HUES64 (cell line): ENCODE measurements at regions not wholly inside any gene's neighbourhood (a gene's known extent, or its start where the extent isn't known, plus 50 kb on each side); places are given as distances from the start of the nearest gene placed in this dataset.

ENCODE experiments used
- H3K27ac ChIP-seq: 2 replicates; pipeline ENCODE4 v1.7.0; 2013; ENCODE audit warnings: low read depth, low read length, inconsistent platforms
- H3K27me3 ChIP-seq: 2 replicates; pipeline ENCODE4 v1.6.1; 2013; ENCODE audit warnings: mild to moderate bottlenecking, low read length; ENCODE audit not compliant: insufficient read depth
- H3K36me3 ChIP-seq: 2 replicates; pipeline ENCODE4 v1.6.1; 2013; ENCODE audit warnings: mild to moderate bottlenecking, low read length; ENCODE audit not compliant: insufficient read depth
- H3K4me1 ChIP-seq: 2 replicates; pipeline ENCODE4 v1.6.1; 2013; ENCODE audit warnings: mild to moderate bottlenecking, low read length, moderate library complexity; ENCODE audit not compliant: insufficient read depth
- H3K4me3 ChIP-seq: 2 replicates; pipeline ENCODE4 v1.5.1; 2013; ENCODE audit warnings: mild to moderate bottlenecking, low read length, moderate library complexity
- H3K9ac ChIP-seq: 2 replicates; pipeline ENCODE4 v1.6.1; 2013; ENCODE audit warnings: mild to moderate bottlenecking, low read depth, low read length
- H3K9me3 ChIP-seq: 2 replicates; pipeline ENCODE4 v1.6.1; 2013; ENCODE audit warnings: low read depth, low read length; ENCODE audit not compliant: insufficient read depth
- WGBS: fragments of 150-250, 120-280 bp; methylation state at CpG from one replicate; pipeline ENCODE4 v1.1.7; 2013; ENCODE audit warnings: missing lambda C conversion rate; 5-methylcytosine and 5-hydroxymethylcytosine counted together

DNA sequence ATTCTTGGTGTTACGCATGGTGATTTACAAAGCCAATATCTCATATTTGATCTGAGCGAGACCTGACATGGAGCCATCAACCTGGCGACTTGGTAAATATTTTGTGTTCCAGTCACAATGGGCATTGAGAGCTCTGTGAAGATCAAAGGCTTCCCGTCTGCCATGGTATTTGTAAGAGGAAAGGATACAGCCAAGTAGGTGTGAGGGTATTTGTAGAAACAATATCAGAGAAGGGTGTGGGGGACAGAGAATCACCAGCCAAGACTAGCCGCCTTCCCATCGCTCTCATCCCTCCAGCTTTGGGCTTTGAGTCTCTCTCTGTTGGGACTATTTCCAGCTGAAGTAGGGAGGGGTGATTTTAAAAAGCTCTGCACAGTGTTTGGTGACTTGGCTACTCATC, 173.4 kb upstream of the BDNF start:
- no peaks in the 10 kb centered on the region for H3K9me3 ChIP-seq
- no peaks in the 10 kb centered on the region for H3K36me3 ChIP-seq
- no peak overlapping the region for H3K27ac ChIP-seq
- WGBS, result 84% methylated on average over 6 of the region's 6 CpGs
- no peaks in the 10 kb centered on the region for H3K27me3 ChIP-seq
- no peak overlapping the region for H3K9ac ChIP-seq
- H3K4me1 ChIP-seq, result no peaks in the 10 kb centered on the region
- H3K4me3 ChIP-seq, result no peak overlapping the region

DNA sequence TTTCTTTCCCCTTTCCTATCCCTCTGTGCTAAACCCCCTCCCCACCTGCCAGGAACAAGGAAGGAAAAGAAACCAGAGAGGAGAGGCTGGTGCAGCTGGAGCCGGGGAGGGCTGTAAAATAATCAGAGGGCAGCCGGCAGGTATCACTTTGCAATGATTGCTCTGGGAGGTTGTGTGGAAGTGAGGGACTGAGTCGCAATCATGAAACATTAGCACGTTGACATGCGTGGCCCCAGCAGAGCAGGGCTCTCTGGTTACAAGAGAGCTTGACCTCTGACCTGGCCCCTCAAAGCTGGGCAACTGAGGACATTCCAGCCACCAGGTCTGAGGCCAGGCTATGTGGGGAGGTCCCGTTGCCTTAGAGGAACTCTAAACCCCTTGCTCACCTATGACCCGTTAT, 170.8 kb upstream of the BDNF start:
- H3K4me3 ChIP-seq, result no peak overlapping the region
- no peak overlapping the region for H3K9ac ChIP-seq
- no peaks in the 10 kb centered on the region for H3K4me1 ChIP-seq
- H3K9me3 ChIP-seq, result no peaks in the 10 kb centered on the region
- no peaks in the 10 kb centered on the region for H3K36me3 ChIP-seq
- H3K27ac ChIP-seq, result no peak overlapping the region
- no peaks in the 10 kb centered on the region for H3K27me3 ChIP-seq
- WGBS, result 76% methylated on average over 7 of the region's 7 CpGs

GRCh38 chr11:27869701-27870100, 169.4 kb upstream of the BDNF start:
- no peak overlapping the region for H3K4me3 ChIP-seq
- H3K27ac ChIP-seq, result no peak overlapping the region
- no peaks in the 10 kb centered on the region for H3K9me3 ChIP-seq
- H3K4me1 ChIP-seq, result no peaks in the 10 kb centered on the region
- no peak overlapping the region for H3K9ac ChIP-seq
- no peaks in the 10 kb centered on the region for H3K36me3 ChIP-seq
- no peaks in the 10 kb centered on the region for H3K27me3 ChIP-seq

GRCh38 chr11:27868709-27869108, 168.5 kb upstream of the BDNF start:
- no peak overlapping the region for H3K9ac ChIP-seq
- H3K4me1 ChIP-seq, result no peaks in the 10 kb centered on the region
- no peak overlapping the region for H3K27ac ChIP-seq
- H3K36me3 ChIP-seq, result no peaks in the 10 kb centered on the region
- no peaks in the 10 kb centered on the region for H3K9me3 ChIP-seq
- 83% methylated on average over 1 of the region's 1 CpG for WGBS
- H3K4me3 ChIP-seq, result no peak overlapping the region
- no peaks in the 10 kb centered on the region for H3K27me3 ChIP-seq

DNA sequence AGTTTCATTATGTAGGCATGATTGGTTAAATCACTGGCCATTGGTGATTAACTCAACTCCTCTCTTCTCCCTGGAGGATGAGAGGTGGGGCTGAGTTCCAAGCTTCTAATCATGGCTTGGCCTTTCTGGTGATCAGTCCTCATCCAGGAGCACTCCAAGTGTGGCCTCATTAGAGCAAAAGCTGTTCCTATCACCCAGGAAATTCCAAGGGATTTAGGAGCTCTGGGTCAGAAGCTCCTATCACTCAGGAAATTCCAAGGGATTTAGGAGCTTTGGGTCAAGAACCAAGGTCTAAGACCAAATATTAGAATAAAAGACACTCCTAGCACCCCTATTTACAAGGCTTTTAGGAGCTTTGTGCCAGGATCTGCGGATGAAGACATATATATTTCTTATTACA, 168.0 kb upstream of the BDNF start:
- no peaks in the 10 kb centered on the region for H3K36me3 ChIP-seq
- no peaks in the 10 kb centered on the region for H3K9me3 ChIP-seq
- H3K27me3 ChIP-seq, result no peaks in the 10 kb centered on the region
- no peaks in the 10 kb centered on the region for H3K4me1 ChIP-seq
- H3K9ac ChIP-seq, result no peak overlapping the region
- no peak overlapping the region for H3K27ac ChIP-seq
- WGBS, result 98% methylated on average over 1 of the region's 1 CpG
- no peak overlapping the region for H3K4me3 ChIP-seq

DNA sequence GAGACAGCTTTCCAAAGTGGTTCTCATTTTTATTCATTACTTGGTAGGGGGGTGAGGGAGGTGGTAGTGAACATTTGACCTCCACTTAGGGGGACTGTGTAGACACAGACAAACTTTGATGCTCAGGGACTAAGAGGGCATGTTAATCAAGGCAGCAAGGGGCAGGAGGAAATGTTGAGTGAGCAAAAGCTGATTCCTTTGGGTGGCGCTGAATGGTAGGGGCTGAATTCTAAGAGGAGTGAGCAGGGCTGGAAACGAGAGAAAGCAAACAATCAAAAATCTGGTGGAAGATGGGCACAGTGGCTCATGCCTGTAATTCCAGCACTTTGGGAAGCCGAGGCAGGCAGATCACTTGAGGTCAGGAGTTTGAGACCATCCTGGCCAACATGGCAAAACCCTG, 164.8 kb upstream of the BDNF start:
- Histone ChIP-seq H3K4me1 (no peaks in the 10 kb centered on the region), H3K27me3 (no peaks in the 10 kb centered on the region), H3K9me3 (no peaks in the 10 kb centered on the region), H3K4me3 (no peak overlapping the region), H3K27ac (no peak overlapping the region), H3K9ac (no peak overlapping the region), H3K36me3 (no peaks in the 10 kb centered on the region)
- 91% methylated on average over 3 of the region's 3 CpGs for WGBS

DNA sequence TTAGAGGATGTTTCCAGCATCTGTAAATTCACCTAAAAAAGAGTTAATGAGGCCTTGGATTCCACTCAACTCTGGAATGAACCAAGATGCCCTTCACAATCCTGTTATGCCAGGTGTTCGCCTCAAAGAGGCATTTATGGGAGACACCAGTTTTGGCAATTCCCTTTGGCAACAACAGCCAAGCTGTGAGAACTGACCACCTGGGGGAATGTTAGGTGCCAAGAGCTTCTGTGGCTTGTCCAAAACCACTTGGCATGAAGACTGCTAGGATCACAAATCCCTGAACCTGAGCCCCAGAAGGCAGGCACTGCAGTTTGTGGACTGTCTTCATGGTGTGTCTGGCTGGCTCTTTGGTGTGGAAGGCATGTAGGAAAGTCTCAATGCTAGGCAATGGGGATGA, 164.4 kb upstream of the BDNF start:
- Histone ChIP-seq H3K36me3 (no peaks in the 10 kb centered on the region), H3K4me1 (no peaks in the 10 kb centered on the region), H3K9ac (no peak overlapping the region), H3K4me3 (no peak overlapping the region), H3K27ac (no peak overlapping the region), H3K27me3 (no peaks in the 10 kb centered on the region), H3K9me3 (no peaks in the 10 kb centered on the region)
- WGBS, result 91% methylated on average over 1 of the region's 1 CpG

DNA sequence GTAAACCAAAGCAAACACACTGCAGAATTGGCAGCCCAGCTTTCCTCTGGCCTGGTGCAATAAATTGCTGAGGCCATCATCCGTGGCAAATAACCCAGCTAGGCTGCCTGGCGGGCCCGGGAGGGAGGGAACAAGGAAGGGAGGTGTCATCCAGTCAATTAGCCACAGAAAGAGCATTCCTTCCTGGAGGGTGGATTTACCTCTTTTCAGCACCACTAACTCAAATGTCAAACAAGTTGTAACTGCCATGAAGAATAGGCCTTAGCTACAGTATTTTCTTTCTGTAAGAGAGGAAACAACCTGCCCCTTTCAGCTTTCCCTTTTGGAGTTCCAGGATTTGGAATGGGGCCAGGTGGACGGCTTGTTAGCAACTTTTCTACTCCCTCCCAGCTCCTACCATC, 163.8 kb upstream of the BDNF start:
- Histone ChIP-seq H3K36me3 (no peaks in the 10 kb centered on the region), H3K27me3 (no peaks in the 10 kb centered on the region), H3K9me3 (no peaks in the 10 kb centered on the region), H3K9ac (no peak overlapping the region), H3K4me3 (no peak overlapping the region), H3K4me1 (no peaks in the 10 kb centered on the region), H3K27ac (no peak overlapping the region)
- WGBS, result 83% methylated on average over 4 of the region's 4 CpGs

GRCh38 chr11:27863637-27864036, 163.4 kb upstream of the BDNF start:
- H3K4me1 ChIP-seq, result no peaks in the 10 kb centered on the region
- no peak overlapping the region for H3K9ac ChIP-seq
- no peaks in the 10 kb centered on the region for H3K36me3 ChIP-seq
- 91% methylated on average over 2 of the region's 2 CpGs for WGBS
- no peak overlapping the region for H3K27ac ChIP-seq
- no peak overlapping the region for H3K4me3 ChIP-seq
- H3K9me3 ChIP-seq, result no peaks in the 10 kb centered on the region
- no peaks in the 10 kb centered on the region for H3K27me3 ChIP-seq

DNA sequence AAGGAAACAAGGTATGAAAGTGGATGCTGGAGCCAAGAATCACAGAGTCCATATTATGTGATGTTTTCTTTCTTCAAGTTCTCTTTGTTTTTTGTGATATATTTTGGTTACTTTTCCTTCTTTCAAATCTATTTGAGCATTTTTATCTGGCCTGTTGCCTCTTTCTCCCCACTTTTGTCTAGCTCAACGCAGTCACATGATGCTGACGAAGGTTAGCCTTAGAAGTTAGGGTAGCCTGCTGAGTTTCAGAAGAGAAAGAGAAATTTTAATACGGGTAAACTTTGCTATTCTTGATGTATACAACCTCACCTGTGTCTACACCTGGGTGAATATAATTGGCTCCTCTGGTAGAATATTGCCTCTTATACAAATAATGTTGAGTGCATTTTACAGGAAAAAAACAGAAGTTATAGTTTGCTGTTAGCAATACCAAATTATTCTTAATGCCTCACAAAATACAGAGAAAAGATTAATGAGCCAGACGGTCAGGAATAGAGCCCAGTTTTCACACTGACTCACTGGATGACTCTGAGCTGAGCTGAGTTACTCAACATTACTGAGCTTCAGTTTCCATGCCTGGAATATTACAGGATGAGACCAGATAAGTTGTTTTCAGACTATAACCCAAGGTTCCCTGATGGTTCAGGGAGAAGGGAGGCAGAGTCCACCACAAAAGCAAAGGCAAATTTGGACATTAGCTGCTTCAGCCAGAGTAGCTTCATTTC, 161.6 kb upstream of the BDNF start:
- Histone ChIP-seq H3K4me1 (no peaks in the 10 kb centered on the region), H3K27me3 (no peaks in the 10 kb centered on the region), H3K36me3 (no peaks in the 10 kb centered on the region), H3K4me3 (no peak overlapping the region), H3K9ac (no peak overlapping the region), H3K9me3 (no peaks in the 10 kb centered on the region), H3K27ac (no peak overlapping the region)
- 52% methylated on average over 3 of the region's 4 CpGs for WGBS

GRCh38 chr11:27860811-27861210, 160.6 kb upstream of the BDNF start:
- Histone ChIP-seq H3K4me3 (no peak overlapping the region), H3K4me1 (no peaks in the 10 kb centered on the region), H3K36me3 (no peaks in the 10 kb centered on the region), H3K9ac (no peak overlapping the region), H3K9me3 (no peaks in the 10 kb centered on the region), H3K27ac (no peak overlapping the region), H3K27me3 (no peaks in the 10 kb centered on the region)
- 87% methylated on average over 1 of the region's 2 CpGs for WGBS

DNA sequence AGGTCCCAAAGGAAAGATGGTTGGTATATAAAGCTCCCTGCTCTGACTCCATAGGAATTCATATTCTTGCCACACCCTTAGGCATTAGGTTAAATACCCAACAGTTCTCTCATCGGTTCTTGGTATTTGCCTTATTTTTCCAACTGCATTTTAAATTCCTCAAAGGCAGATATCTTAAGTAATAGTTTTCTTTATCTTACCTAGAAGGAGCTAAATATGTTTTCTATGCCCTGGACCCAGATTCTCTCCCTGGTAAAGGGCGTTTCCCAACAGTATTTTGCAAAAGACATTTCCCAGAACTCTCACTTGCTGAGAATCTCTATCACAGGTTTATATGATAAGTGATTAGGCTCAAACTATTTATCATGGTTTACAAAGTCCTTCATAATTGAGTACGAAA, 158.6 kb upstream of the BDNF start:
- no peak overlapping the region for H3K27ac ChIP-seq
- no peak overlapping the region for H3K9ac ChIP-seq
- no peaks in the 10 kb centered on the region for H3K36me3 ChIP-seq
- H3K4me3 ChIP-seq, result no peak overlapping the region
- WGBS, result 88% methylated on average over 3 of the region's 3 CpGs
- no peaks in the 10 kb centered on the region for H3K4me1 ChIP-seq
- no peaks in the 10 kb centered on the region for H3K27me3 ChIP-seq
- H3K9me3 ChIP-seq, result no peaks in the 10 kb centered on the region
